ENCODE measurements at regions not wholly inside any gene's neighbourhood (a gene's known extent, or its start where the extent isn't known, plus 50 kb on each side); places are given as distances from the start of the nearest gene placed in this dataset.
"Not testable (repeated sequence)": the region's sequence is repeated elsewhere in the genome, so short reads cannot be mapped to it uniquely, and the experiment has no call there.

DNA sequence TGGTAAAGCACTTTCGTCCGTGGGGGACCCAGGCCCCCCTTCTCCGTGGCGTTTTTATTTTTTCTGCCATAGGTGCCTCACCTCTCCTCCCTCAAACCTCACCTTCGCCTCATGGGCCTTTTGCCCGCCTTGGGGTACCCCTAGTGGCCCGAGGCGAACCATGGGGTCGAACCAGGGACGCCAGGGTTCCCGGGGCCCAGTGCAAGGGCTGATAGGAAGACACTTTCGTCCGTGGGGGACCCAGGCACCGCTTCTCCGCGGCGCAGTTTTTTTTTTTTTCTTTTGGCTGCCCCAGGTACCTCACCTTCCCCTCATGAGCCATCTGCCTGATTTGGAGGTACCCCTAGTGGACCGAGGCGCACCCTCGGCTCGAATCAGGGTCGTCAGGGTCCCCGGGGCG is 527.8 kb downstream of the FOXD4L4 start:
- H3K9me3 ChIP-seq, H3K36me3 ChIP-seq, H3K4me3 ChIP-seq, H3K4me1 ChIP-seq, H3K27ac ChIP-seq, H3K27me3 ChIP-seq: not testable (repeated sequence)
- DNase-seq: peak in 1 of 3 donors; percentile 23

DNA sequence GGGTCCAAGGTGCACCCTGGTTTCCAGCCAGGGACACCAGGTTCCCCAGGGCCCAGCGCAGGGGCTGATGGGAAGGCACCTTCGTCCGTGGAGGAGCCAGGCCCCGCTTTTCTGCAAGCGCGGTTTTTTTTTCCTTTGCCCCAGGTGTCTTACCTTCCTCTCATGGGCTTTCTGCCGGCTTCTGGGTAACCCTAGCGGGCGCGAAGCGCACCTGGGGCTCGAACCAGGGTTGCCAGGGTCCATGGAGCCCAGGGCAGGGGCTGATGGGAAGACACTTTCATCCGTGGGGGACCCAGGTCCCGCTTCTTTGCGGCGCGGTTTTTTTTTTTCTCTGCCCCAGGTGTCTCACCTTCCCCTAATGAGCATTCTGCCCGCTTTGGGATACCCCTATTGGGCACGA is 529.3 kb downstream of the FOXD4L4 start:
- H3K36me3 ChIP-seq, H3K9me3 ChIP-seq, H3K27me3 ChIP-seq, H3K4me1 ChIP-seq: not testable (repeated sequence)
- Histone ChIP-seq H3K4me3 (peak overlapping the region in 1 of 4 donors; percentile 45), H3K27ac (peak overlapping the region in 1 of 4 donors; percentile 14)
- DNase-seq: peak in 1 of 3 donors; percentile 50

DNA sequence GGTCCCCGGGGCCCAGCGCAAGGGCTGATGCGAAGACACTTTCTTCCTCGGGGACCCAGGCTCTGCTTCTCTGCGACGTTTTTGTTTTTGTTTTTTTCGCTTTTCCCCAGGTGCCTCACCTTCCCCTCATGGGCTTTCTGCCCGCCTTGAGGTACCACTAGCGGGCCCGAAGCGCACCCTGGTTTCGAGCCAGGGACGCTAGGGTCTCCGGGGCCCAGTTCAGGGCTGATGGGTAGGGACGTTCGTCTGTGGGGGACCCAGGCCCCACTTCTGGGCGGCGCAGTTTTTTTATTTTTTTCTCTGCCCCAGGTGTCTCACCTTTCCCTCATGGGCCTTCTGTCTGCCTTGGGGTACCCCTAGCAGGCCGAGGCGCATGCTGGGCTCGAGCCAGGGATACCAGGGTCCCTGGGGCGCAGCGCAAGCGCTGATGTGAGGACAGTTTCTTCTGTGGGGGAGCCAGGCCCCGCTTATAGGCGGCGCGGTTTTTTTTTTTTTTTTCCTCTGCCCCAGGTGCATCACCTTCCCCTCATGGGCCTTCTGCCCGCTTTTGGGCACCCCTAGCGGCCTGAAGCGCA is 530.0 kb downstream of the FOXD4L4 start:
- not testable (repeated sequence) for H3K27me3 ChIP-seq, H3K27ac ChIP-seq, H3K4me1 ChIP-seq, H3K9me3 ChIP-seq, H3K36me3 ChIP-seq
- DNase-seq: peak in 1 of 3 donors; percentile 5
- H3K4me3 ChIP-seq: peak overlapping the region in 1 of 4 donors; percentile 30

DNA sequence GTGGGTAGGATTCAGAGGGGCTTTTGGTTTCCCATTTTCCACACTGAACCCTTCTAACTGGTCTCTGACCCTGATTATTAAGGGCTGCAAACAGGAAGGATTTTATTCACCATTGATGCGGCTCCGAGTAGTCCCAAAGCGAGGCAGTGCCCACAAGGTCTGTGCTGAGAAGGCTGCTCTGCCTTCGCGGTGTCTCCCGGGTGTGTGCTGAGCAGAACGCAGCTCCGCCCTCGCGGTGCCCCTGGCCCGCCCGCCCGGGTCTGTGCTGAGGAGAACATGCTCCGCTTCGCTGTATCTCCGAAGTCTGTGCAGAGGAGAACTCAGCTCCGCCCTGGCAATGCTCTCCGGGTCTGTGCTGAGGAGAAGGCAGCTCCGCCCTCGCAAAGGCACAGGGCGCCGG is 530.7 kb downstream of the FOXD4L4 start:
- Histone ChIP-seq H3K4me3 (peak overlapping the region in 1 of 4 donors; percentile 40), H3K27ac (peak overlapping the region in 1 of 4 donors; percentile 34)
- not testable (repeated sequence) for H3K27me3 ChIP-seq, H3K36me3 ChIP-seq, H3K9me3 ChIP-seq, H3K4me1 ChIP-seq
- DNase-seq: peak in 2 of 3 donors; percentile 46 to 53

DNA sequence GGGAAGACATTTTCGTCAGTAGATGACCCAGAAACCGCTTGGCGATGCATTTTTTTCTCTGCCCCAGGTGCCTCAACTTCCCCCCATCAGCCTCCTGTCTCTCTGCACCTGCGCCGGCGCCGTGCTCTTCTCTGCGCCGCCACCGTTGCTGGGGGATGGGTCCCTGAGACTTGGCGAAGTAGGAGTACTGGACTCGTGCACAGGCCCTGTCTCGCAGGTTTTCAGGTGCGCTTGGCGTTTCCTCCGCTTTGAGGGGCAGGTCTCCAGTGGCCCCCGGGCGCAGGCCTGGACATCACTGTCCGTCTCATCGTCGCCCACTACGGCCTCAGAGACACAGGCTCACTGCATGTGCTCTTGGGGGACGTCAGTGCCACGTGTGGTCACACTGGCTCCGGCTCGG is 532.1 kb downstream of the FOXD4L4 start:
- peak overlapping the region in 1 of 4 donors; percentile 45 for H3K4me3 ChIP-seq
- H3K9me3 ChIP-seq, H3K27me3 ChIP-seq, H3K27ac ChIP-seq, H3K36me3 ChIP-seq, H3K4me1 ChIP-seq, DNase-seq: not testable (repeated sequence)

DNA sequence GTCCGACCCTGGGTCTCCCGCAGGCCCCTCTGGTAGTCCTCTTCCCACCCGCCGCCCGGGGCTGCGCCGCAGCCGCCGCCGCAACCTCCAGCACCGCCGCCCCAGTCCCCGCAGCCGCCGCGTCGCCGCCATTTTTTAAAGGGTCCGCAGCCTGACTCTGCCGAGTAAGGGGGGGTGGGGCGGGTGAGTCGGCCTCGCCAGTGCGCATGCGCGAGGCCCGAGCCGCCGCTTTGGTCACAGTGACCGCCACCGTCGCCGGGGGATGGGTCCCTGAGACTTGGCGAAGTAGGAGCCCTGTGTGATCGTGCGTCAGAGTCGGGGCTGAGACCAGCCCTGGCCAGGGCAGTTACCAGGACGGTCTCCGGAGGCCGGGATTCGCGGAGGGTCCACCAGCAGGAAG is 532.8 kb downstream of the FOXD4L4 start:
- TF ChIP-seq POLR2A (IDR thresholded peaks at IDR 0.05): peak; percentile 50 to 86
- Histone ChIP-seq H3K27ac (peak overlapping the region; percentile 72 to 85 (median 80)), H3K4me3 (peak overlapping the region; percentile 46 to 77 (median 62))
- H3K27me3 ChIP-seq, H3K4me1 ChIP-seq, H3K36me3 ChIP-seq, H3K9me3 ChIP-seq: not testable (repeated sequence)
- DNase-seq: peak in 2 of 3 donors; percentile 68 to 90

DNA sequence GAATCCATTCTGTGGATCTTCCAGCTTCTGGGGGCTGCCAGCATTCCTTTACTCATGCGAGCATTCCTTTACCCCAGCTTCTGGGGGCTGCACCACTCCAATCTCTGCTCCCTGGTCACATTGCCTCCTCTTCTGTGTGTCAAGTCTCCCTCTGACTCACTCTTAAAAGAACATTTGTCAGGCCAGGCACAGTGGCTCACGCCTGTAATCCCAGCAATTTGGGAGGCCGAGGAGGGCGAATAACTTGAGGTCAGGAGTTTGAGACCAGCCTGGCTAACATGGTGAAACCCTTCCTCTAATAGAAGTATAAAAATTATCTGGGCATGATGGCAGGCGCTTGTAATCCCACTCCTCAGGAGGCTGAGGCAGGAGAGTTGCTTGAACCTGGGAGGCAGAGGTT is 541.9 kb downstream of the FOXD4L4 start:
- H3K9me3 ChIP-seq, H3K36me3 ChIP-seq, H3K4me1 ChIP-seq, H3K27me3 ChIP-seq, H3K4me3 ChIP-seq, DNase-seq, H3K27ac ChIP-seq: not testable (repeated sequence)

All from Peyer's patch (tissue), 4 donors.